ENCODE measurements at regions not wholly inside any gene's neighbourhood (a gene's known extent, or its start where the extent isn't known, plus 50 kb on each side); places are given as distances from the start of the nearest gene placed in this dataset.
"Not testable (repeated sequence)": the region's sequence is repeated elsewhere in the genome, so short reads cannot be mapped to it uniquely, and the experiment has no call there.

DNA sequence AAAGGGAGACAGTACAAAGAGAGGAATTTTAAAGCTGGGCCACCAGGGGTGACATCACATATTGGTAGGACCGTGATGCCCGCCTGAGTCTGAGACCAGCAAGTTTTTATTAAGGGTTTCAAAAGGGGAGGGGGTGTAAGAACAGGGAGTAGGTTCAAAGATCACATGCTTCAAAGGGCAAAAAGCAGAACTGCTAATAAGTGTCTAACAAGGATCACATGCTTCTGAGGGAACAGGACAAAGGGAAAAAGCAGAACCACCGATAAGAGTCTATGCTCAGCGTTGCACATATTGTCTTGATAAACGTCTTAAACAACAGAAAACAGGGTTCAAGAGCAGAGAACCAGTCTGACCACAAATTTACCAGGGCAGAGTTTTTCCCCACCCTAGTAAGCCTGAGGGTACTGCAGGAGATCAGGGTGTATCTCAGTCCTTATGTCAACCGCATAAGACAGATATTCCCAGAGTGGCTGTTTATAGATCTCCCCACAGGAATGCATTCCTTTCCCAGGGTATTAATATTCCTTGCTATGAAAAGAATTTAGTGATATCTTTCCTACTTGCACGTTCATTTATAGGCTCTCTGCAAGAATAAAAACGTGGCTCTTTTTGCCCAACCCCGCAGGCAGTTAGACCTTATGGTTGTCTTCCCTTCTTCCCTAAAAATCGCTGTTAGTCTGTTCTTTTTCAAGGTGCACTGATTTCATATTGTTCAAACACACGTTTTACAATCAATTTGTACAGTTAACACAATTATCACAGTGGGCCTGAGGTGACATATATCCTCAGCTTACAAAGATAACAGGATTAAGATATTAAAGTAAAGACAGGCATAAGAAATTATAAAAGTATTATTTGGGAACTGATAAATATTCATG is 136.5 kb upstream of the UXS1 start:
- 88% methylated on average over 11 of the region's 11 CpGs; no CpG with 5 or more reads in 1 of the 2 experiments for WGBS, 2 experiments (ENCODE audit: extremely low coverage in 1 of 2, insufficient coverage in 1 of 2, insufficient read length in 1 of 2, insufficient replicate concordance in 2 of 2, low coverage in 1 of 2, low lambda C conversion rate in 2 of 2, missing lambda C conversion rate in 1 of 2)
- DNase-seq (ENCODE audit: low read depth in 1 of 2, low spot score in 2 of 2); H3K23me2 ChIP-seq (ENCODE audit: low read depth, low read length); H3K56ac ChIP-seq (replicated peaks; ENCODE audit: insufficient read length, low read depth, low read length); H2BK120ac ChIP-seq (replicated peaks; ENCODE audit: low read depth, low read length); H4K8ac ChIP-seq (ENCODE audit: extremely low read depth, insufficient read depth, low read length); H3K18ac ChIP-seq (ENCODE audit: extremely low read depth, low read length); H3K36me3 ChIP-seq (ENCODE audit: control insufficient read depth in 2 of 4, insufficient read depth in 4 of 4, low read length in 3 of 4); H3K9me3 ChIP-seq (ENCODE audit: insufficient read depth in 2 of 2, low read depth in 1 of 2, low read length in 1 of 2); H4K91ac ChIP-seq (replicated peaks; ENCODE audit: insufficient read length, low read length); H3K79me2 ChIP-seq (ENCODE audit: control insufficient read depth in 1 of 2, insufficient read depth in 2 of 2, low read length in 2 of 2); H3K4ac ChIP-seq (replicated peaks; ENCODE audit: insufficient read length, low read depth, low read length); H4K5ac ChIP-seq (ENCODE audit: insufficient read length, low read depth, low read length); H3K14ac ChIP-seq (ENCODE audit: insufficient read length); H4K20me1 ChIP-seq (replicated peaks in 1 of 2; ENCODE audit: control insufficient read depth in 1 of 2, insufficient read depth in 2 of 2, low read length in 2 of 2); H2BK5ac ChIP-seq (ENCODE audit: low read depth, low read length); H3K9ac ChIP-seq (replicated peaks in 1 of 4; ENCODE audit: extremely low read depth in 1 of 4, low read depth in 3 of 4, low read length in 3 of 4); H2BK15ac ChIP-seq (ENCODE audit: low read length); POLR2A ChIA-PET (ENCODE audit: partially characterized antibody); H2BK20ac ChIP-seq (ENCODE audit: low read length); H3K23ac ChIP-seq (ENCODE audit: insufficient read length); H3K27ac ChIP-seq (ENCODE audit: low read depth, low read length); FAIRE-seq; H2AK5ac ChIP-seq (ENCODE audit: low read depth, low read length); H2AFZ ChIP-seq (ENCODE audit: low read length); H2BK12ac ChIP-seq (ENCODE audit: low read depth, low read length); H3K4me1 ChIP-seq (replicated peaks in 1 of 4; ENCODE audit: control insufficient read depth in 3 of 4, insufficient read depth in 4 of 4, low read length in 3 of 4); H3K4me3 ChIP-seq (ENCODE audit: extremely low read depth in 1 of 4, insufficient read depth in 2 of 4, low read depth in 3 of 4, low read length in 4 of 4); H3K27me3 ChIP-seq (replicated peaks in 1 of 4; ENCODE audit: control insufficient read depth in 3 of 4, extremely low read depth in 1 of 4, insufficient read depth in 3 of 4, low read length in 3 of 4); H3K4me2 ChIP-seq (ENCODE audit: insufficient read depth in 1 of 2, low read depth in 2 of 2, low read length in 2 of 2); H3K79me1 ChIP-seq (ENCODE audit: low read depth, low read length): not testable (repeated sequence)
- CTCF ChIA-PET (ENCODE audit: partially characterized antibody), result interaction anchor here (1.7 kb wide), 1 partner anchor 14 kb away, joined by 5 read pairs; no protein-coding TSS in a partner anchor
